Liver (tissue), 8 donors: ENCODE measurements at regions not wholly inside any gene's neighbourhood (a gene's known extent, or its start where the extent isn't known, plus 50 kb on each side); places are given as distances from the start of the nearest gene placed in this dataset.

Experiments
- DNase-seq: peaks from one replicate; pipeline ENCODE4 v3.0.0-alpha.2; 2017; ENCODE audit warnings: low spot score
- H3K27ac ChIP-seq, 2 donors: one replicate each; pipeline ENCODE4 v1.7.0; 2013; ENCODE audit warnings: inconsistent platforms in 2 of 2, low read length in 2 of 2, control low read depth in 1 of 2, low read depth in 1 of 2, mild to moderate bottlenecking in 1 of 2
- H3K27me3 ChIP-seq, 4 donors: one replicate each; pipeline versions ENCODE4 v1.6.1 to v1.7.0; 2013; ENCODE audit warnings: low read length in 3 of 4, inconsistent platforms in 1 of 4, mild to moderate bottlenecking in 1 of 4, moderate library complexity in 1 of 4; ENCODE audit not compliant: control insufficient read depth in 4 of 4, insufficient read depth in 4 of 4
- H3K36me3 ChIP-seq, 4 donors: one replicate each; pipeline versions ENCODE4 v1.6.1 to v1.7.0; 2013; ENCODE audit warnings: low read length in 3 of 4, mild to moderate bottlenecking in 3 of 4, low read depth in 1 of 4, moderate library complexity in 1 of 4; ENCODE audit not compliant: control insufficient read depth in 4 of 4, insufficient read depth in 3 of 4
- H3K4me1 ChIP-seq, 4 donors: one replicate each; pipeline versions ENCODE4 v1.6.1 to v1.7.0; 2013; ENCODE audit warnings: low read length in 3 of 4, mild to moderate bottlenecking in 3 of 4, moderate library complexity in 1 of 4; ENCODE audit not compliant: control insufficient read depth in 4 of 4, insufficient read depth in 4 of 4
- H3K4me3 ChIP-seq, 3 donors: one replicate each; pipeline versions ENCODE4 v1.6.1 to v1.7.0; 2013; ENCODE audit warnings: low read length in 3 of 3, control low read depth in 1 of 3, low read depth in 1 of 3, mild to moderate bottlenecking in 1 of 3
- H3K9ac ChIP-seq, 2 donors: one replicate each; pipeline ENCODE4 v1.7.0; 2013; ENCODE audit warnings: low read length in 2 of 2, mild to moderate bottlenecking in 2 of 2, moderate library complexity in 2 of 2, control low read depth in 1 of 2, low read depth in 1 of 2
- H3K9me3 ChIP-seq, 4 donors: one replicate each; pipeline versions ENCODE4 v1.6.1 to v1.7.0; 2013; ENCODE audit warnings: low read length in 3 of 4; ENCODE audit not compliant: control insufficient read depth in 4 of 4
- CTCF ChIP-seq: fragments of 150-350 bp; IDR thresholded peaks from 2 replicates; pipeline ENCODE4 v1.5.1; 2017; ENCODE audit warnings: improper control_type of control experiment, low read depth, low read length; ENCODE audit not compliant: missing input control
- EGR1 ChIP-seq, 2 donors: IDR thresholded peaks; 2 replicates each; pipeline ENCODE4 v1.6.1; 2016 to 2018; ENCODE audit warnings: antibody characterized with exemption in 2 of 2, low read depth in 2 of 2
- FOXA1 ChIP-seq: IDR thresholded peaks from 2 replicates; pipeline ENCODE4 v1.6.1; 2016; ENCODE audit warnings: antibody characterized with exemption
- FOXA2 ChIP-seq: IDR thresholded peaks from 2 replicates; pipeline ENCODE4 v1.6.1; 2016; ENCODE audit warnings: antibody characterized with exemption
- GABPA ChIP-seq, 2 donors: IDR thresholded peaks in 1 of 2; conservative IDR thresholded peaks in 1 of 2; 2 replicates each; pipeline ENCODE4 v1.6.1; 2016; ENCODE audit warnings: antibody characterized with exemption in 2 of 2, mild to moderate bottlenecking in 1 of 2, moderate library complexity in 1 of 2
- HNF4A ChIP-seq, 2 donors: conservative IDR thresholded peaks; 2 replicates each; pipeline ENCODE4 v1.6.1; 2016; ENCODE audit warnings: antibody characterized with exemption in 2 of 2, mild to moderate bottlenecking in 2 of 2
- HNF4G ChIP-seq: IDR thresholded peaks from 2 replicates; pipeline ENCODE4 v1.6.1; 2016; ENCODE audit warnings: antibody characterized with exemption
- JUND ChIP-seq, 2 donors: IDR thresholded peaks; 2 replicates each; pipeline ENCODE4 v1.6.1; 2016; ENCODE audit warnings: antibody characterized with exemption in 2 of 2
- NR2F2 ChIP-seq: IDR thresholded peaks from 2 replicates; pipeline ENCODE4 v1.6.1; 2016; ENCODE audit warnings: antibody characterized with exemption
- REST ChIP-seq: IDR thresholded peaks from 2 replicates; pipeline ENCODE4 v1.6.1; 2016; ENCODE audit warnings: antibody characterized with exemption, mild to moderate bottlenecking
- RXRA ChIP-seq, 2 donors: IDR thresholded peaks; 2 replicates each; pipeline ENCODE4 v1.6.1; 2017 to 2018; ENCODE audit warnings: antibody characterized with exemption in 2 of 2, mild to moderate bottlenecking in 1 of 2
- SP1 ChIP-seq: IDR thresholded peaks from 2 replicates; pipeline ENCODE4 v1.6.1; 2018; ENCODE audit warnings: antibody characterized with exemption, mild to moderate bottlenecking
- TAF1 ChIP-seq: conservative IDR thresholded peaks from 2 replicates; pipeline ENCODE4 v1.6.1; 2016; ENCODE audit warnings: antibody characterized with exemption, mild to moderate bottlenecking
- YY1 ChIP-seq: IDR thresholded peaks from 2 replicates; pipeline ENCODE4 v1.6.1; 2016; ENCODE audit warnings: antibody characterized with exemption, mild to moderate bottlenecking
- ZBTB33 ChIP-seq: IDR thresholded peaks from 2 replicates; pipeline ENCODE4 v1.6.1; 2016; ENCODE audit warnings: antibody characterized with exemption
- WGBS: extraction: QIAGEN DNeasy Blood & Tissue Kit; methylation state at CpG from one replicate; pipeline ENCODE4 v1.1.7; 2013; 5-methylcytosine and 5-hydroxymethylcytosine counted together
- TF ChIP-seq, protein P1 (sequence below): IDR thresholded peaks from 2 replicates; pipeline ENCODE4 v1.6.1; 2016; ENCODE audit warnings: antibody characterized with exemption
- TF ChIP-seq, protein P2 (sequence below): IDR thresholded peaks from 2 replicates; pipeline ENCODE4 v1.6.1; 2016; ENCODE audit warnings: antibody characterized with exemption
- donor health status: healthy.
- donor health status: healthy.
- donor health status: healthy.
- donor health status: healthy.
- donor health status: healthy.

- TF ChIP-seq TAF1 (no peak), CTCF (no peak), YY1 (peak; percentile 23), NR2F2 (no peak), SP1 (peak; percentile 35), JUND (IDR thresholded peaks at IDR 0.05) (peak in 1 of 2 donors; percentile 40)
Measured at GRCh38 chr13:104953588-104953987, 1581.9 kb downstream of the EFNB2 start (continued).

DNA sequence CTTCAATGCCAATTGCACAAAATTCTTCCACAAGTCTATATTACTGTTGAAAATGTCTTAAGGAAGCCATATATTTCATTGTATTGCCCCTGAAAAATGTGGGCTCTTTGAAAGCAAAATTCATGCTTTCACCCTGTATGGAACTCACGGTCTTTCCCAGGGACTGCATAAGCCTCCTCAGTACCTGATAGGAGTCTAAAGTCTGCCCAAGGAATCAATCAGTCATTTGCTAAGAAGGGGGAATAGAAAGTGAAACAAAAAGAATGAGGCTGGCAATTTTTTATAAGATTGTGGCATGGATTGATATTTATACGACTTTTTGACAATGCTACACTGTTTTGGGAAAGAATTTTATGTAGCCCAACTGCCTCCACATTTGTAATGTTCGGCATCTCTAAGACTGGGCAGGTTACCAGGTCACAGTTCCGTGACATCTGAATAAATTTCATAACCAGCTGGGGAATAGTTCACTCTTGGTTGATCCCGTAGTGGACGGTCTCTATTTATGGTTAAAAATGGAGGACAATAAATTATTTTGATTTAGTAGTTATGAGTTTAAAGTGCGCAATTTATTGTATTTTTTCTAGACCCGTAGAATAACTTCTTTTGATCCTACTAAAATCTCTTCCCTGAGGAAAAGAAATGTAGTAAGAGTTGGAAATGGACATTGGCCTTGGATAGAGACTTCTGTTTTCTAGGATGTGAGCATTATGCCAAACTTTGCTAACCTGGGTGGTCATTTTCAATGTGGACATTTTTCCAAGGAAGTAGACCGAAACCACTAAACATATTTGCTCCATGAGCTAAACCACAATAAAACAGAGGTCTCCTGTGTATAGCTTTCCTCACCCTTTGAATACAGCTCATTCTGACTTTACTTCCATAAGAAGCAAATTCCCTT is 1585.4 kb downstream of the EFNB2 start:
- TF ChIP-seq RXRA (IDR thresholded peaks at IDR 0.05) = no peak
- peak in 1 of 2 donors; percentile 28 for TF ChIP-seq HNF4A (conservative IDR thresholded peaks at IDR 0.05)
- Histone ChIP-seq H3K27ac (no peak overlapping the region), H3K4me3 (peak overlapping the region in 1 of 3 donors; percentile 22), H3K36me3 (no peaks in the 10 kb centered on the region), H3K27me3 (no peaks in the 10 kb centered on the region), H3K9me3 (no peaks in the 10 kb centered on the region), H3K4me1 (peaks cover 0 to 6% (median 0%) of the 10 kb centered on the region in 4 donors), H3K9ac (no peak overlapping the region)
- DNase-seq = no peak
- WGBS = 61% methylated on average over 9 of the region's 9 CpGs

DNA sequence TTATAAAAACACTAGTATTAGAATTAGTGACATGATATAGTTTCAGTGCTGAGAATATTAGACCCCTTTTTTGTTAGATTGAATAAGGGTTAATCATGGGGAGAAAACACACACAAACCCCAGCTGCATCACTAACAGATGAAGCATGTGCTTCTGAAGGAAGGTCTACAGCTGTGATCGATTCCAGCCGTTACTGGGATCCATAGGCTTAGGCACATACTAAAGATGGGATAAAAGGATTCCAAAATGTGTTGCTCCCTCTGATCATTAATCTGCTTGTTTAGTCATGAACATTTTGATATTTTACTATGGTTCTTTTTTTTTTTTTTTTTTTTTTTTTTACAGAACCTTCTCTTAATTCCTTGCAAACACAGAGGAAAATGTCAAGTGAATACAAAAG is 1591.3 kb downstream of the EFNB2 start:
- no peaks in the 10 kb centered on the region for H3K4me1 ChIP-seq
- TF ChIP-seq HNF4A (conservative IDR thresholded peaks at IDR 0.05) (no peak), YY1 (no peak), REST (no peak), ZBTB33 (no peak), NR2F2 (no peak), SP1 (no peak), FOXA1 (no peak), HNF4G (no peak), RXRA (IDR thresholded peaks at IDR 0.05) (no peak), JUND (IDR thresholded peaks at IDR 0.05) (no peak), EGR1 (IDR thresholded peaks at IDR 0.05; ENCODE audit: low read depth in 2 of 2) (no peak), CTCF (no peak), FOXA2 (no peak), GABPA (IDR thresholded peaks at IDR 0.05 in 1 of 2, conservative IDR thresholded peaks at IDR 0.05 in 1 of 2) (no peak)
- TF ChIP-seq, protein P1, sequence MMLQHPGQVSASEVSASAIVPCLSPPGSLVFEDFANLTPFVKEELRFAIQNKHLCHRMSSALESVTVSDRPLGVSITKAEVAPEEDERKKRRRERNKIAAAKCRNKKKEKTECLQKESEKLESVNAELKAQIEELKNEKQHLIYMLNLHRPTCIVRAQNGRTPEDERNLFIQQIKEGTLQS = no peak
- TF ChIP-seq, protein P2, sequence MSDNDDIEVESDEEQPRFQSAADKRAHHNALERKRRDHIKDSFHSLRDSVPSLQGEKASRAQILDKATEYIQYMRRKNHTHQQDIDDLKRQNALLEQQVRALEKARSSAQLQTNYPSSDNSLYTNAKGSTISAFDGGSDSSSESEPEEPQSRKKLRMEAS = no peak
- 83% methylated on average over 2 of the region's 2 CpGs for whole genome bisulfite sequencing

More for the DNA sequence above, 1591.3 kb downstream of the EFNB2 start:
- H3K27me3 ChIP-seq = no peaks in the 10 kb centered on the region
- H3K9ac ChIP-seq = no peak overlapping the region
- H3K27ac ChIP-seq = no peak overlapping the region
- no peaks in the 10 kb centered on the region for H3K36me3 ChIP-seq
- H3K4me3 ChIP-seq = no peak overlapping the region
- DNase-seq = no peak
- no peaks in the 10 kb centered on the region for H3K9me3 ChIP-seq
